ENCODE measurements at regions not wholly inside any gene's neighbourhood (a gene's known extent, or its start where the extent isn't known, plus 50 kb on each side); places are given as distances from the start of the nearest gene placed in this dataset.

GRCh38 chr1:100613817-100614559, 76.0 kb downstream of the GPR88 start:
- TF ChIP-seq POLR2A (IDR thresholded peaks at IDR 0.05) = no peak
- no peak for TF ChIP-seq CTCF (IDR thresholded peaks at IDR 0.05)

Measured in testis (tissue), 2 donors.